ENCODE measurements at regions not wholly inside any gene's neighbourhood (a gene's known extent, or its start where the extent isn't known, plus 50 kb on each side); places are given as distances from the start of the nearest gene placed in this dataset.
"Not testable (repeated sequence)": the region's sequence is repeated elsewhere in the genome, so short reads cannot be mapped to it uniquely, and the experiment has no call there.

GRCh38 chr6:76852776-76853175 is 610.5 kb downstream of the HTR1B start:
- peak; percentile 41 for DNase-seq (ENCODE audit: low read depth)
- H3K4me3 ChIP-seq (ENCODE audit: low read length) = no peak overlapping the region
- TF ChIP-seq CTCF (IDR thresholded peaks at IDR 0.05; ENCODE audit: insufficient read depth, low read depth, low read length, missing control alignments) = no peak

GRCh38 chr6:76849274-76849970 is 613.9 kb downstream of the HTR1B start:
- DNase-seq (ENCODE audit: low read depth); H3K4me3 ChIP-seq (ENCODE audit: low read length): not testable (repeated sequence)

GRCh38 chr6:76843054-76843822 is 620.1 kb downstream of the HTR1B start:
- no peak for DNase-seq (ENCODE audit: low read depth)
- H3K4me3 ChIP-seq (ENCODE audit: low read length) = no peak overlapping the region
- no peak for TF ChIP-seq CTCF (IDR thresholded peaks at IDR 0.05; ENCODE audit: insufficient read depth, low read depth, low read length, missing control alignments)

- TF ChIP-seq CTCF (IDR thresholded peaks at IDR 0.05; ENCODE audit: insufficient read depth, low read depth, low read length, missing control alignments) = no peak
- DNase-seq (ENCODE audit: low read depth) = no peak
- no peak overlapping the region for H3K4me3 ChIP-seq (ENCODE audit: low read length)
These were observed 622.4 kb downstream of the HTR1B start for GRCh38 chr6:76840865-76841264.

GRCh38 chr6:76840041-76840745 is 623.1 kb downstream of the HTR1B start:
- no peak for DNase-seq (ENCODE audit: low read depth)
- no peak for TF ChIP-seq CTCF (IDR thresholded peaks at IDR 0.05; ENCODE audit: insufficient read depth, low read depth, low read length, missing control alignments)
- H3K4me3 ChIP-seq (ENCODE audit: low read length) = no peak overlapping the region

- DNase-seq (ENCODE audit: low read depth) = no peak
- no peak overlapping the region for H3K4me3 ChIP-seq (ENCODE audit: low read length)
- no peak for TF ChIP-seq CTCF (IDR thresholded peaks at IDR 0.05; ENCODE audit: insufficient read depth, low read depth, low read length, missing control alignments)
These were observed 623.8 kb downstream of the HTR1B start for GRCh38 chr6:76839505-76839904.

GRCh38 chr6:76837564-76837963 is 625.7 kb downstream of the HTR1B start:
- no peak for TF ChIP-seq CTCF (IDR thresholded peaks at IDR 0.05; ENCODE audit: insufficient read depth, low read depth, low read length, missing control alignments)
- DNase-seq (ENCODE audit: low read depth) = no peak
- H3K4me3 ChIP-seq (ENCODE audit: low read length) = no peak overlapping the region

Data from epithelial cell of esophagus (primary cell).